ENCODE measurements at regions not wholly inside any gene's neighbourhood (a gene's known extent, or its start where the extent isn't known, plus 50 kb on each side); places are given as distances from the start of the nearest gene placed in this dataset.

- Histone ChIP-seq H3K4me3 (no peak overlapping the region), H3K4me1 (ENCODE audit: insufficient read depth) (peaks cover 6% of the 10 kb centered on the region), H4K20me1 (ENCODE audit: insufficient read depth, poor library complexity, severe bottlenecking) (no peaks in the 10 kb centered on the region), H3K9me2 (replicated peaks; ENCODE audit: insufficient read depth) (no peaks in the 10 kb centered on the region), H3K9me3 (ENCODE audit: low read depth) (no peaks in the 10 kb centered on the region), H3K27me3 (no peaks in the 10 kb centered on the region), H3K79me2 (no peaks in the 10 kb centered on the region), H2AFZ (no peak overlapping the region), H3K4me2 (no peak overlapping the region), H3K27ac (no peak overlapping the region), H3K36me3 (replicated peaks; ENCODE audit: insufficient read depth, low read depth) (no peaks in the 10 kb centered on the region)
- TF ChIP-seq CTCF (IDR thresholded peaks at IDR 0.05; ENCODE audit: poor library complexity) (no peak), EZH2phosphoT487 (IDR thresholded peaks at IDR 0.05; ENCODE audit: low read depth, severe bottlenecking, unreplicated experiment) (no peak), EZH2 (IDR thresholded peaks at IDR 0.05; ENCODE audit: borderline replicate concordance) (no peak)
- 69% methylated on average over 1 of the region's 1 CpG for WGBS (ENCODE audit: low lambda C conversion rate, missing lambda C conversion rate)
- DNase-seq (ENCODE audit: low spot score), result no peak
These were observed 175.0 kb upstream of the SLC39A10 start for GRCh38 chr2:195482010-195482409.

DNA sequence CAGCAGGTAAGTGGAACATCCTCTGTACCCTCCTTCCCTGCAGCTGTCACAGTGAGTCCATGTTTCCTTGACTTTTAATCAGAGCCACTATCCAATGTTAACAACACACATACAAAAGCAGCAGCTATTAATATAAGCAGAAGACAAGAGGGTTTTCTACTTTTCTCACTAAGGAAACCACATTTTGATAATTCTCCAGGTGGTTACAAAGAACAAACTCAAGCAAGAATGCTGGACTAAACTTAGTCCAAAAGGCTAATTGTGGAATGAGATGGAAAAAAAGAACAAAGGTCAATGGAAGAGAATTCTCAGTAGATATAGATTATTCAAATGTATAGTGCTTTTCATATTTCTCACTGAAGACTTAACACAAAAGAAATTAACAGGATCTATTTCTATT, 176.9 kb upstream of the SLC39A10 start:
- TF ChIP-seq CTCF (IDR thresholded peaks at IDR 0.05; ENCODE audit: poor library complexity) (no peak), EZH2phosphoT487 (IDR thresholded peaks at IDR 0.05; ENCODE audit: low read depth, severe bottlenecking, unreplicated experiment) (no peak), EZH2 (IDR thresholded peaks at IDR 0.05; ENCODE audit: borderline replicate concordance) (no peak)
- Histone ChIP-seq H3K4me3 (no peak overlapping the region), H3K4me2 (no peak overlapping the region), H3K36me3 (replicated peaks; ENCODE audit: insufficient read depth, low read depth) (no peaks in the 10 kb centered on the region), H3K27ac (no peak overlapping the region), H4K20me1 (ENCODE audit: insufficient read depth, poor library complexity, severe bottlenecking) (no peaks in the 10 kb centered on the region), H3K4me1 (ENCODE audit: insufficient read depth) (no peaks in the 10 kb centered on the region), H3K79me2 (no peaks in the 10 kb centered on the region), H2AFZ (no peak overlapping the region), H3K9me3 (ENCODE audit: low read depth) (no peaks in the 10 kb centered on the region), H3K27me3 (no peaks in the 10 kb centered on the region), H3K9me2 (replicated peaks; ENCODE audit: insufficient read depth) (no peaks in the 10 kb centered on the region)
- DNase-seq (ENCODE audit: low spot score), result no peak

GRCh38 chr2:195479407-195479806, 177.6 kb upstream of the SLC39A10 start:
- no peak for DNase-seq (ENCODE audit: low spot score)
- WGBS (ENCODE audit: low lambda C conversion rate, missing lambda C conversion rate), result 81% methylated on average over 3 of the region's 3 CpGs
- Histone ChIP-seq H3K4me2 (no peak overlapping the region), H3K79me2 (no peaks in the 10 kb centered on the region), H3K27me3 (no peaks in the 10 kb centered on the region), H4K20me1 (ENCODE audit: insufficient read depth, poor library complexity, severe bottlenecking) (no peaks in the 10 kb centered on the region), H3K27ac (no peak overlapping the region), H3K9me2 (replicated peaks; ENCODE audit: insufficient read depth) (no peaks in the 10 kb centered on the region), H3K9me3 (ENCODE audit: low read depth) (no peaks in the 10 kb centered on the region), H3K4me3 (no peak overlapping the region), H3K36me3 (replicated peaks; ENCODE audit: insufficient read depth, low read depth) (no peaks in the 10 kb centered on the region), H3K4me1 (ENCODE audit: insufficient read depth) (no peaks in the 10 kb centered on the region), H2AFZ (no peak overlapping the region)
- TF ChIP-seq EZH2phosphoT487 (IDR thresholded peaks at IDR 0.05; ENCODE audit: low read depth, severe bottlenecking, unreplicated experiment) (no peak), CTCF (IDR thresholded peaks at IDR 0.05; ENCODE audit: poor library complexity) (no peak), EZH2 (IDR thresholded peaks at IDR 0.05; ENCODE audit: borderline replicate concordance) (no peak)

- H3K27ac ChIP-seq, result no peak overlapping the region
- no peaks in the 10 kb centered on the region for H3K27me3 ChIP-seq
- no peaks in the 10 kb centered on the region for H4K20me1 ChIP-seq (ENCODE audit: insufficient read depth, poor library complexity, severe bottlenecking)
- no peak for TF ChIP-seq CTCF (IDR thresholded peaks at IDR 0.05; ENCODE audit: poor library complexity)
- no peaks in the 10 kb centered on the region for H3K36me3 ChIP-seq (replicated peaks; ENCODE audit: insufficient read depth, low read depth)
- no peaks in the 10 kb centered on the region for H3K4me1 ChIP-seq (ENCODE audit: insufficient read depth)
- no peaks in the 10 kb centered on the region for H3K9me3 ChIP-seq (ENCODE audit: low read depth)
- no peak overlapping the region for H3K4me3 ChIP-seq
- H3K9me2 ChIP-seq (replicated peaks; ENCODE audit: insufficient read depth), result no peaks in the 10 kb centered on the region
- no peak for DNase-seq (ENCODE audit: low spot score)
- H2AFZ ChIP-seq, result no peak overlapping the region
- no peak overlapping the region for H3K4me2 ChIP-seq
- no peaks in the 10 kb centered on the region for H3K79me2 ChIP-seq
These were observed 179.0 kb upstream of the SLC39A10 start for GRCh38 chr2:195477996-195478382.

Measured in hepatocyte (in vitro differentiated cells).